ENCODE measurements at regions not wholly inside any gene's neighbourhood (a gene's known extent, or its start where the extent isn't known, plus 50 kb on each side); places are given as distances from the start of the nearest gene placed in this dataset.

DNA sequence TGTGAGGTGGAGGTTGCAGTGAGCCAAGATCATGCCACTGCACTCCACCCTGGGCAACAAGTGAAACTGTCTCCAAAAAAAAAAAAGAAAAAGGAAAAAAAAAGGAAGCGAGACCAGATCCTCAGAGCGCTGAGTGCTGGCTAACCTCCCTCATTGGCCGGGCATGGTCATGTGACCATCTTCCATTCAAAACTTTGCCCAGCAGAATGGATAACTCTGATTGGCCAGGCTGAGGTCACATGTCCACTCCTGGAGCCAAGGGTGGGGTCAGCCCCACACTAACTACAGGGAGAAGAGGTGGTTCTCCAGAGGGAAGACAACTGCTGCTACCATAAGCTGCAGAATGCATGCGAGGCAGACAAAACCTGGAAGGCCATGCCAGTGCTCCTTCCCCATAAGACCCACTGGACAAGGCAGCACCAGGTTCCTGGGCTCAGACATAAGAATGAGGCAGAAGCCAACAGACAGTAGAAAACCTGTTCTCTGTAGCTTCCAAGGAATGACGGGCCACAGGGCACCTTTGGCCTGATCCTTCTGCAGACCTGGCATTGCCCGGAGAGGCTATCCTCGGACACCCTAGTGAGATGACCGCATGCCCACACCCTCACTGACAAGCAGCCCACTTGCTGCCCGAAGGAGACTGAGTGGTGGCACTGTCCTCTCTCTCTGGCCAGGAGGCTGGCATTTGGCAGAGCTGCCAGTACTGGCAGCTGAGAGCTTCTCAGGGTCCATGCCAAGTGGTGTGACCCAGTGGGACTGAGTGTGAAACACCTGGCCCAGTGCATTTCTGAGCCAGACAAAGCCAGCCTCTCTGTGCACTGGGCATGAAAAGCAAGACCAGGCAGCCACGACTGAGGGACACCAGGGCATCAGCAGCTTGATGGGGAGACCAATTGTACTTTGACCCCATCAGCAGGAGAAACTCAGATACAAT, 311.9 kb upstream of the SULF2 start:
- DNase-seq, result peak; percentile 8

DNA sequence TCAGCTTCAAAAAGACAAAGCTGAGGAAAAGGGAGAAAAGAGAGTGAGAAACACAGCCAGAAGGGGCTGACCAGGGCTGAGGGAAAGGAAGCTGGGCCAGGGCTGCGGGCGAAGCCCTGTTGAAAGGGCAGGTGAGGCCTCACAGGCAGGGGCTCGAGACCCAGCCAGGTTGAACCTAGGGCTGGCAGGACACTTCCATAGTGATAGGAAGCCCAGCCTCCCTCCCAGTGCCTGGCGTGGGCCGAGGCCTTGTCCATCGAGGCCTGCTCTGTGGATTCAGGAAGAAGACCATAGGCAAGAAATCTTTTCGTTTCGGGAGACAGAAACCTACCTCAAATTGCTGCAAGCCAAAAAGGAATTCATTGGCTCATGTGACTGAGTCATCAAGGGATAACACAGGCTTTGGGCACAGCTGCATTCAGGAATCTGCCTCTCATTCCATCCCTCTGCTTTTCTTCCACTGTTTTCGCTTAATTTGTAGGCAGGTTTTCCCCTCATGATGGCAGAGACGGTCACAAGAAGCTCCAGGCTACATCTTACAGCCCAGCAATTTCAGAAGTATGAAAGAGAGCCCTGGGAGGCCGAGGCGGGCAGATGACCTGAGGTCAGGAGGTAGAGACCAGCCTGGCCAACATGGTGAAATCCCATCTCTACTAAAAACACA, 311.1 kb upstream of the SULF2 start:
- DNase-seq, result no peak

DNA sequence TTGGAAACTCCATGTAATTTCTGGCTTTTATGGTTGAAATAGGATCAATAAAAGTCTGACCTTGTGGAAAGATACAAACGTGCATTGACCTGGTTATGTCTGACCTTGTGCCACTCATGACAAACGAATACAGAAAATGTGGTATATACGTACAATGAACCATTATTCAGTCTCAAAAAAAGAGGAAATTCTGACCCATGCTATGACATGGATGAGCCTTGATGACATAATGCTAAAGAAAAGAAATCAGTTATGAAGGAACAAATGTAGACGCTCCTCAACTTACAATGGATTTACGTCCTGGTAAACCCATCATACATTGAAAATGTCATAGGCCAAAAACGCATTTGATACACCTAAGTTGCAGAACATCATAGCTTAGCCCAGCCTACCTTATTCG, 309.7 kb upstream of the SULF2 start:
- no peak for DNase-seq

DNA sequence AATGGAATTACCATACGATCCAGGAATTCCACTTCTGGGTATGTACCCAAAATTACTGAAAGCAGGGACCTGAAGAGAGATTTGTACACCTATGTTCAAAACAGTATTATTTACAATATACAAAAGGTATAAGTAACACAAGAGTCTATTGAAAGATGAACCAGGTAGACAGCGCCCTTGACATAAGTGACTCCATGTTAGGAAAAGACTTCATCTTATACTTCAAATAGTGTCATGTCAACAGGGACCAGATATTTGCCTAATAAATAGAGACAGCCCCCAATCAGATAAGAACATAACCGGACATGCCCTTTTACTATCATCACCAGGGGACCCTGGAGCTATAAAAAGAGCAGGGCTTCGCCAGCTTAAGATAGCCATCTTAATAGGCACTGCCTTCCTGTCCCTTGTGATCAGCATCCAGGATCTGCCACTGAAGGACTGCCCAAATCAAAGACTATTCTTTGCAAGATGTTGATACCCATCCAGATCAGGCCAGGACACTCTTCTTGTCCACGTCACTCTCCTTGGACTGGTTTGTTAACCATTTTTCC, 309.0 kb upstream of the SULF2 start:
- no peak for DNase-seq

DNA sequence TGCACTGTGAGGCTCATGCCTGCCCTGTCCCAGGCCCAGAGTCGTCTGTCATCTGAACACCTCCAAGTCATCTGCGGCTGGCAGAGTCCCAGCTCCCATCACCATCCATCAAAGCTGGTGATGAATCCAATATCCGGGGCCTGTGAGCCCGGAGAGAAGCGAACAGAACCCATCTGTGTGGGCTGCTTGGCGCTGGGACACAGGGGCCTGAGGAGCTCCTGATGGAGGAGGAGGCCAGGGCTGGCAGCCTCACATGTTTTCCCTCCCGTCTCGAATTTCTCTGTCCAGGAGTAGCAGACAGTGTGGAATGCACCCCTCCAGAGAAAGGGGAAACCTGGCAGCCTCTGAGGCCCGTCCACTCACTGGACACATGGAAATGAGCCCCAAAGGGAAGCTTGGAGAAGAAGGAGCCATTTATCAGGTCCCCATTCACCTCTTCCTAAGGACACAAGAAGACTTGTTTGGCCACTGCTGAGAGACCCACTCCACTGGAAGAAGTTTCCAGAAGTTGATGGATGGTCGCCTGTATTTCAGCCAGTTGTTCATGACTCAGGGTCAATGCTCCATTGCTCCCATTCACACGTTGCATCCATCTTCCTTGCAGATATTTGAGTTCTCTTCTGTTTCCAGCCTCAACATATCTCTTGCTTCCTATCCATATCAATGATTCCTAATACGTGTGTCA, 307.5 kb upstream of the SULF2 start:
- DNase-seq, result no peak

DNA sequence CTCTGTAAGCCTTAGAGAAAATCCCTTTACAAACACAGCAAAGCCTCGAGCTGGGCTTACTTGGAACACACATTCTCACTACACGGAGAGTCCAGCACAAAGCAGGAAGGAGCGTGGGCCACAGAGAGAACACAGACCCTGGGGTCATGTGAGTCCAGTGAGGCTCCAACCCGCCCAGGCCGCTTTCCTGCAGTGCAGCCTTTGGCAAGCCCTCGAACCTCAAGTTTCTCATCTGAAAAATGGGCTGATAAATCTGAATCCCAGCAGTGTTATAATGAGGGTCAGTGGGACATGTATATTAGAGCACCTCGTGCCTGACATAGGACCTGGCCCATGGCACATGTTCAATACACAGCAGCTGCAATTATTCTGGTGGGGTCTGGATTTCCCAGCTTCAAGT, 305.5 kb upstream of the SULF2 start:
- no peak for DNase-seq

DNA sequence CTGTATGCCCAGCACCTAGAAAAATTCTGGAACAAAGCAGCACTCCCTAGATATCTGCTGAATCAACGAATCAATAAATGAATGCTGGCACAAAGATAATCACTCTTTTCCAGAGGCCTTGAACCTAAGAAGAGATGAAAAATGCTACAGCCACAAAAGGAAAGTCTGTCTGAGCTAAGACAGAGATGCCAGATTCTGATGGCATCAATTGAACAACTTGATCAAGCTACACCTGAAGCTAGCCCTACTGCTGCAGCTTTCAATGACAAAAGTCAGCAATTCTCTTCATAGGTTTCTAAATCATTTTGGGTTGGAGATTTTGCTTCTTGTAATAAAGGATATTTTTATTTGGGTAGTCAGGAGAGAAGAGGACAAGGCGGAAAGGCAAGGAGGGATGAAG, 305.0 kb upstream of the SULF2 start:
- no peak for DNase-seq

DNA sequence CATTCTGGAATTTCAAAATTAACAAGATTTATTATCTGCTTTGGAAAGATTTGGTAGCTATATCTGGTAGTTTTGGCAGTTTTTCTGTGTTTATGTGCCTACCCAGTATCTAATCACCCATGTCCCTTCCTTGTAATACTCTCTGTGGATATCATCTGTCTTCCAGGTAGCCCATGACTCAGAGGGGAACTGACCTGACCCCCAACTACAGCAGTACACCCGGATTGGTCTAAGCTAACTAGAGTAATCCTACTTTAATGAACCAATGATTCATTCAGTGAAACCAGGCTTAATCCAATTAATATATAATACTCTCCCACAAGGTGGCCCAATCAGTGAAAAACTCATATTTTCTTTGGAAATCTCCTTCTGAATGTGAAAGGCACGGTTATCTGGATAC, 295.3 kb upstream of the SULF2 start:
- DNase-seq, result no peak

DNA sequence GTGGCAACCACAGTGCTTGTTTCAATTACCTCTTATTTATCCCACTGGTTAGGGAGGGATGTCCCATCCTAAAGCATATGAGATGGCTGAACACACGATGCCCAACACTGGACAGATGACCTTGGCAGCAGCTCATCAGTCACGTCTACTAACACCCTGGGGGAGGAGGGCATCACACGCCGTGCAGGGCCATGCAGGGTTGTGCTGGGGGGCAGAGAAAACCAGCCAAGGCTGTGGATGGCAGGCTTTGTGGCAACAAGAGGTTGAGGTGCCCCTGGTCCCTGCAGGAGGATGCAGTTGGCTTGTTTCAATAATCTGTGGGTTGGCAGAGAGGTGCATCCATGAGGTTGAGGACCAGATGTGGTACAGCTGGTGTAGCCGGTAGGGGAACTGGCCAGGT, 293.7 kb upstream of the SULF2 start:
- DNase-seq, result no peak

DNA sequence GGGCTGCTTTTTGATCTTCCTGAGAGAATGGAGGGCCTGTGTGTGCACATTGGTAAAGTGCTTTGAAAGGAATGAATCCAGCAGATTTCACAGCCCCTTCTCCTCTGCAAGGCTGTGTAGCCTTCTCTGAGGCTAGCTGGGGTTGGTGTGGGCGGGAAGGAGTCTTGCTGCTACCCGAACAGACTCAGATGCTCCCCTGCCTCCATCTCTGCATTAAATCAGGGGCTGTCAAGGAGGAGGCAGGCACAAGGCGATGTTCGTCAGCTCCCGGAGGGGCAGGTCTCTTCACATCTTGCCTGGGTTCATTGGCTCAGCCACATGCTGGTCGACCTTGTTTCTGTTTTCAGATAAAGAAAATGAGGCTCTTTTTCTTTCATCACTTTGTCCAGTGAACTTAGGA, 291.5 kb upstream of the SULF2 start:
- DNase-seq, result no peak

DNA sequence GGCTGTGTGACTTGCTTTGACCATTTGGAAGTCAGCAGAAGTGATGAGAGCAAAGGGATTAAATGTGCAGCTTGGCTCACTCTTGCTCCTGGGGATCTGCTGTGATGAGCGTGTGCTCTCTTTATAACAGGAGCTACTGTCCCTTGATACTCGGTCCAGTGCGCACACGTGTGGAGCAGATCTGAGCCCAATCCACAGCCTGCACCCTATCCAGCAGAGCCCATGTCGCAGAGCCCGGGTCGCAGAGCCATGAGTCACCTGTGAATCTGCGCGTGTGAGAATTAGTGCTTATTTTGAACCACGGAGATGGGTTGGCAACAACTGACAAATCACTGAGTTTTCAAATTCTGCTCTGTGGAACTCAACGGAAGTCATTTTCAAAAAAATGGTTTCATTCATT, 291.0 kb upstream of the SULF2 start:
- DNase-seq, result no peak

DNA sequence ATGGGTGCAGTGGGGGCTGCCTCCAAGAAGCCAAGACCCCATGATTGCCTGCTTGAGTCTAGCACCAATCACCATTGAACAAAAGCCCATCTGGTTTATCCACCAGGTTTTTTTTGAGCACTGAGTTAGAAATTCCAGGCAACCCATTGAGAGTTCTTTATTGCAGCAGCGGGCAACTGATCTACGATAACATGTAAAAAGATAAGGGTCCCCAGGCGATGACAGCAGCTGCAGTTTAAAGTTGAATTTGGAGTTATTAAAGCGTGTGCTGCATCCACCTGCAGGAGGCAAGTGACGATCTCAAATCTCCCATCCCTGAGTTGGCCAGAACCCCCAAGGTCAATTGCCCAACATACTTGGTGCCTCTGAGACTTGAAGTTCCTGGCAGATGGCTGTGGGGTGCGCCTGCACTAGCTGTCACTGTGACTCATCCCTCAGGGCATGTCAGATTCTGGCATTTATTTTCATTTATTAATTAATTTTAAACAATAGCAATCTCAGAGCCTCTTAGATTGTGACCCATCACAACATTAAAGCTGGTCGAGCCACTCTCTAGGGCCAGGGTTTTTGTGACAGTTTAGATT, 290.4 kb upstream of the SULF2 start:
- DNase-seq, result no peak

DNA sequence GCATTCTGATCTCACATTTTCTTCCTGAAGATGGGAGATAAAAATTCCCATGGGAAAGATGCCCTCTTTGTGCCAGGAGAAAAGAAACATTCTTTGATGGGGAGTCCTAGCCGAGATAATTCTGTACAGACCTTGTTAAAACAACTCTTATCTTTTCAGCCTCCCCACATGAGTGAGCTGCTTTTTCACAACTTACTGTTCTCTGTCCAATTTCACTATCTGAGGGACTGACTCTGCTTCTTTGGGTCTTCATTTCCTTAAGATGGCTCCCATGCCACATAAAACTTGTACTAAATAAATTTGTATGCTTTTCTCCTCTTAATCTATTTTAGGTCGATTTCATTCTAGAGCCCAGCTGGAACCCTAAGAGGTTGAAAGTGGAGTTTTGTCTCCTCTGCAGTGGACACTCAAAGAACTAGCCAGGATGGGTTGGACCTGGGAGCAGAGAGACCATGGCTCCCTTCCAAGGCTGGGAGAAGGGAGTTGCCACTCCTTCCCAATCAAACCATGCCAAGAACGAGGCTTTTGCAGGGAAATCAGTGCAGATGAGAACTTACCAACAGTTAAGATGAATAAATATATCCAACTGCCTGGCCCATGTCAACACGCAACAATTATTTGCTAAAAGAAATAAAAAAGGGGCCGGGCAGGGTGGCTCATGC, 285.8 kb upstream of the SULF2 start:
- no peak for DNase-seq

DNA sequence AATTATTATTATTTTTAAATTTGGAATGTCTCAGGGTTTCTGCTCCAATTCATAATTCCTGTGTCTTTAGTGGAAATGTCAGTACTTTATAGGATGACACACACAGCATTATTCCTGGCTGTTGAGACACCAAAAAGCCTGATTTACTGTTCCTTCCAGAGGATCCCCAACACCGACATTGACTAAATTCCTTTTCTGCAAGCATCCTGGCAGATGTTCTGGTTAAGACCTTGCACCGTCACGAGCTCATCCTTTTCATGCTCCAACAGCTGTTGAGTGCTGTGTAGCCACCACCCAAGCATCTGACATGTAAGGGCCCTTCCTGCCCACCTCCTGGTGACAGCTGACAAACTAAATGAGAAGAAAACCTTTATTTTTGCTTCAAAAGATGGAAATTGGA, 284.3 kb upstream of the SULF2 start:
- DNase-seq, result no peak

DNA sequence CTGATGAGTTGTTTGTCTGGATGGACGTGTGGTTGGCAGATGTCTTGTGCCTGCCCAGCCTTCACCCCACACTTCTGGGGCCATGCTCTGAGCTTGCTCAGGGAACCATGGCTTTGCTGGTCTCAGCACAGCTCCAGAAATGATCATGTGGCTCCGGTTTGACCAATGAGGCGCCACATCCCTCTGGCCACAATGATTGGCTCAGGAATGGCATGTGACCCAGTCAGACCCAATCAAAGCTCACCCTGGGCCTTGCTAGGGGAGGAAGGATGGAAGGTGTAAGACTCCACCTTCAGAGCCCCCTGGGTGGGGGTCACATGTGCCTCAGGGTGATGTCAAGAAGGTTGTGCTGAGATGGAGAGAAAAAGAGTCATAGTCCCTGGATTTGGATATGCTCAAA, 281.6 kb upstream of the SULF2 start:
- DNase-seq, result no peak

DNA sequence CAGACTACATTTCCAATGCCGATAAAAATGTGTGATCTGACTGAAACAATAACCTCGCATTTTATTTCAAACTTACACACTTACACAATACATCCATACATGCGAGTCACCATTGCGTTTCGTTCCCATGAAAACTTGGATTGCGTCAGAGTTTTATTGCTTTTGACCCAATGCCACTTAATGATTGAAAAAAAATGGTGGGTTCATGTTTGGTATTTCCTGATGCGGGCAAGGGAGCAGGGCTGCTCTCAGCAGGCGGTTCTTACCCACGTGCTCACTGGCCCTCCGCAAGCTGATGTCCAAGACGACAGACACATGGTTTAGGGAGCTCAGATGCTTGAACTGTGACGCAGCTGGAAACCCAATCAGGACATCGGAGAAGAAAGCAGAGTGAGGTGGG, 281.0 kb upstream of the SULF2 start:
- DNase-seq, result no peak

DNA sequence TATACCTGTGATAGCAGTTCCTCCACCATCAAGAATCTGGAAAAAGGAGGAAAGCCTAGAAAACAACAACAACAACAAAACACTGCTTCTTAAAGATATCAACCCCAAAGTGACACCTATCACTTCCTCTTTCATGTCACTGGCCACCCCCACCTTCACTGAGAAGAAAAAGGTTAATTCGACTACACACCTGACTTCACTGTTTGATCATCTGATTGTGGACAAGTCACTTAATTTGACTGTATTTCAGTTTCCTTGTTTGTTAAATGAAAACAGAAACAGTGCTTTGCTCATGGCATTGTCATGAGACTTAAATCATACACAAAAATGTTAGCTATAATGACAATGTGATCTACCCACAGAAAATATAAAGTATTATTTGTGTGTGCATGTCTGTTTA, 280.6 kb upstream of the SULF2 start:
- no peak for DNase-seq

DNA sequence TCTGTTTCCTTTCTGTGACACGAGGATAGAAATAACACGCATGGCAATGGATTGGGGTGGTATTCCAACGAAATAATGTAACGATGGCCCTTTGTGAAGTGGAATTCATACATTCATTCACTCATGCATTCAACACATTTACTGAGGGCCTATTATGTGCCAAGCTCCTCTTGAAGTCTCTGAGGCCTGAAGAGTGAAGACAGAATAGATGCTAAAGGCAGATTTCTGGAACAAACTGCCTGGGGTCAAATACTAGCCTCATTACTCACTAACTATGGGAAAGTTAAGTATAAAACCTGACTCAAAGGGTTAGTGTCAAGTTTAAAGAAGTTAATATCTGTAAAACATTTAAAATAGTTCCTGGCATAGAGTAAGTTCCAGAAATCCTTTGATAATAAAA, 279.6 kb upstream of the SULF2 start:
- no peak for DNase-seq

DNA sequence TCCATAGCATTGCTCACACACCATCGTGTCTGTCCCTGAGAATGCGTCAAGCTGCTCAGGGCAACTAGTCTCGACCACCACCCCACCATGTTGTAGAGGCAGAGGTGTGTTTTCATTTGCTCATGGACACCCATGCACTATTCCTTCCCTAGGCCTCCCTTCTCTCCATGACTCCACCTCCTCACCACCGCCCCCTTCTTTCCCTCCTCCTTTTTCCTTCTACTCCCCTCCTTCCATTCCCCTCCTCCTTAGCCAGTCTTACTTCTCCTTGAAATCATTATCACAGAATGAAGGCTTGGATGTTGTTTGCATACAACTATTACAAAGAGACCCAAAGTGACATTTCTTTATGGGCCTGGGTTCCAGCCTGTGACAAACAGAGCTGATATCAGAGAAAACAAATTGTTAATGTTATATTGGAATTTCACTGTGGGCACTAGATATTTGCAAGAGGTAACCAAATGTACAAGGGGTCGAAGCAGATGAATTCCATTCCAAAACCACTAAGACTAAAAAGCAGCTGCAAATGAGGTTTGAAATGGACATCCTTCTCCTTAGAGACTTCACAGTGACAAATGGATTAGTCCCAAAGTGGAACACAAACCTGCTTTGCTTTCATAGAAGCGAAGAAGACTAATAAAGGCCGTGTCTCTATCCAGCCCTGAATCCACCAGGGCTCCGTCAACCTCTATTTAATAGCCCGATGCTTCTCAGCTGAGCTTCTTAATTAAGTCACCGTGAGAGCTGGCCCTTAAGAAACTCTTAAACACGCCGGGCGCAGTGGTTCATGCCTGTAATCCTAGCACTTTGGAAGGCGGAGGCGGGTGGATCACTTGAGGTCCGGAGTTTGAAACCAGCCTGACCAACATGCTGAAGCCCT, 275.8 kb upstream of the SULF2 start:
- no peak for DNase-seq

DNA sequence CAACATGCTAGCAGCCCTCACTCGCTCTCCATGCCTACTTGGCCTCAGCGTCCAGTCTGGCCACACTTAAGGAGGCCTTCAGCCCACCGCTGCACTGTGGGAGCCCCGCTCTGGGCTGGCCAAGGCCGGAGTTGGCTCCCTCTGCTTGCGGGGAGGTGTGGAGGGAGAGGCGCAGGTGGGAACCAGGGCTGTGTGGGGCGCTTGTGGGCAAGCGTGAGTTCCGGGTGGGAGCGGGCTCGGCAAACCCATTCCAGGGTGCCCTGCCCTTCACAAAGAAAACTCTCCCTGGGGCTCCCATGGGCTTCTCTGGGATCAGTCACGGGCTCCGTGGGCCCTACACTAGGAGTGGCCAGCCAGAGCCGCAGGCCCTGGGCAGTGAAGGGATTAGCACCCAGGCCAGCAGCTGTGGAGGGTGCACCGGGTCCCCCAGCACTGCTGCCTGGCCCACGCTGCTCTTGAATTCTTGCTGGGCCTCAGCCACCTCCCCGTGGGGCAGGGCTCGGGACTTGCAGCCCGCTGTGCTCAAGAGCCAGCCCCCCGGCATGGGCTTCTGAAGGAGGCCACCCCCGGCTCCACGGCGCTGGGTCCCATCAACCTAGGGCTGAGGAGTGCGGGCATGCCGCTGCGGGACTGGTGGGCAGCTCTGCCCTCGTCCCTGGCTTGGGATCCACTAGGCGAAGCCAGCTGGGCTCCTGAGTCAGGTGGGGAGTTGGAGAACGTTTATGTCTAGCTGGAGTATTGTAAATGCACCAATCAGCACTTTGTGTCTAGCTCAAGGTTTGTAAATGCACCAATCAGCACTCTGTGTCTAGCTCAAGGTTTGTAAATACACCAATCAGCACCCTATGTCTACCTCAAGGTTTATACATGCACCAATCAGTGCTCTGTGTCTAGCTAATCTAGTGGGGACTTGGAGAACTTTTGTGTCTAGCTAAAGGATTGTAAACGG, 273.6 kb upstream of the SULF2 start:
- no peak for DNase-seq

Data from NCI-H1092 treated with DMSO at 0.1 percent for 48 hours (cell line).